Inflammatory macrophage (primary cell): ENCODE measurements at regions not wholly inside any gene's neighbourhood (a gene's known extent, or its start where the extent isn't known, plus 50 kb on each side); places are given as distances from the start of the nearest gene placed in this dataset.
"Not testable (repeated sequence)": the region's sequence is repeated elsewhere in the genome, so short reads cannot be mapped to it uniquely, and the experiment has no call there.

Source experiments
- DNase-seq, 2 donors: peaks; one replicate each; pipeline ENCODE4 v3.0.0-alpha.2; 2020 to 2022

- DNase-seq = no peak
Observed at GRCh38 chr1:223001653-223002634, 141.1 kb downstream of the TLR5 start.

- no peak for DNase-seq
Observed at GRCh38 chr1:223003549-223003948, 139.5 kb downstream of the TLR5 start.

- DNase-seq = no peak
Observed at GRCh38 chr1:223006371-223006770, 136.7 kb downstream of the TLR5 start.

- DNase-seq = no peak
Observed at GRCh38 chr1:223006917-223007648, 136.0 kb downstream of the TLR5 start.

GRCh38 chr1:223007935-223008334 is 135.1 kb downstream of the TLR5 start:
- DNase-seq = no peak

GRCh38 chr1:223008808-223009207 is 134.2 kb downstream of the TLR5 start:
- no peak for DNase-seq

GRCh38 chr1:223009406-223009805 is 133.6 kb downstream of the TLR5 start:
- DNase-seq = no peak

GRCh38 chr1:223010582-223011504 is 132.2 kb downstream of the TLR5 start:
- no peak for DNase-seq

GRCh38 chr1:223011505-223011856 is 131.6 kb downstream of the TLR5 start:
- DNase-seq = no peak

- DNase-seq = no peak
Observed at GRCh38 chr1:223012176-223012788, 130.8 kb downstream of the TLR5 start.

- DNase-seq = no peak
Observed at GRCh38 chr1:223012938-223013337, 130.1 kb downstream of the TLR5 start.

- no peak for DNase-seq
Observed at GRCh38 chr1:223014142-223014873, 128.7 kb downstream of the TLR5 start.

- no peak for DNase-seq
Observed at GRCh38 chr1:223016381-223016780, 126.7 kb downstream of the TLR5 start.

GRCh38 chr1:223016890-223017289 is 126.2 kb downstream of the TLR5 start:
- DNase-seq = no peak

- DNase-seq = no peak
Observed at GRCh38 chr1:223017291-223017690, 125.8 kb downstream of the TLR5 start.

- no peak for DNase-seq
Observed at GRCh38 chr1:223018534-223018933, 124.5 kb downstream of the TLR5 start.

- no peak for DNase-seq
Observed at GRCh38 chr1:223019256-223019655, 123.8 kb downstream of the TLR5 start.

- DNase-seq = no peak
Observed at GRCh38 chr1:223020770-223021169, 122.3 kb downstream of the TLR5 start.

- DNase-seq = no peak
Observed at GRCh38 chr1:223022641-223023473, 120.2 kb downstream of the TLR5 start.

GRCh38 chr1:223023863-223024262 is 119.2 kb downstream of the TLR5 start:
- no peak for DNase-seq

GRCh38 chr1:223024486-223024885 is 118.6 kb downstream of the TLR5 start:
- not testable (repeated sequence) for DNase-seq
